ENCODE measurements at regions not wholly inside any gene's neighbourhood (a gene's known extent, or its start where the extent isn't known, plus 50 kb on each side); places are given as distances from the start of the nearest gene placed in this dataset.

DNA sequence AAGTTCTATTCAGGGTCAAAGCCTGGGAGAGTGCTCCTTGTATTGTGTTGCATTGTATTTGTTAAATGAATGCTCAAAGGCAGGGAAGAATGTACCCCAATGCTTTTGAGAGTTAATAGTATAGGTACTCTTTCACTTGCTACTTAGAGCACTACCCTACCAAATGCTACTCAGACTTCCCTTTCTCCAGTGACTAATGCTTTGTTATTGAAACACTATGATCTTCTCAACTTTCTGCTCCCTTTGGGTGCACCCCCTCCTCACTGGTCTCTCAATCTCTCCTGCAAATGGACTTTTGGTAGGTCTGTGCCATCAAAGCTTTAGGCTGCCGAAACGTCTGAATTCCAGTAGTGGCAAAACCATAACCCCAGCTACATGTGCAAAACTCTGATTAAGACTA is 177.7 kb upstream of the AHR start:
- Histone ChIP-seq H3K4me3 (no peak overlapping the region), H3K4me1 (no peaks in the 10 kb centered on the region), H3K36me3 (no peaks in the 10 kb centered on the region), H3K27ac (no peak overlapping the region), H3K9me3 (no peaks in the 10 kb centered on the region), H3K27me3 (no peaks in the 10 kb centered on the region)
- DNase-seq: no peak
- intact Hi-C loops (cut with DNase I; ENCODE audit: low total_unique reads): no loop called here
- TF ChIP-seq, protein P1, sequence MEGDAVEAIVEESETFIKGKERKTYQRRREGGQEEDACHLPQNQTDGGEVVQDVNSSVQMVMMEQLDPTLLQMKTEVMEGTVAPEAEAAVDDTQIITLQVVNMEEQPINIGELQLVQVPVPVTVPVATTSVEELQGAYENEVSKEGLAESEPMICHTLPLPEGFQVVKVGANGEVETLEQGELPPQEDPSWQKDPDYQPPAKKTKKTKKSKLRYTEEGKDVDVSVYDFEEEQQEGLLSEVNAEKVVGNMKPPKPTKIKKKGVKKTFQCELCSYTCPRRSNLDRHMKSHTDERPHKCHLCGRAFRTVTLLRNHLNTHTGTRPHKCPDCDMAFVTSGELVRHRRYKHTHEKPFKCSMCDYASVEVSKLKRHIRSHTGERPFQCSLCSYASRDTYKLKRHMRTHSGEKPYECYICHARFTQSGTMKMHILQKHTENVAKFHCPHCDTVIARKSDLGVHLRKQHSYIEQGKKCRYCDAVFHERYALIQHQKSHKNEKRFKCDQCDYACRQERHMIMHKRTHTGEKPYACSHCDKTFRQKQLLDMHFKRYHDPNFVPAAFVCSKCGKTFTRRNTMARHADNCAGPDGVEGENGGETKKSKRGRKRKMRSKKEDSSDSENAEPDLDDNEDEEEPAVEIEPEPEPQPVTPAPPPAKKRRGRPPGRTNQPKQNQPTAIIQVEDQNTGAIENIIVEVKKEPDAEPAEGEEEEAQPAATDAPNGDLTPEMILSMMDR (IDR thresholded peaks at IDR 0.05): no peak

DNA sequence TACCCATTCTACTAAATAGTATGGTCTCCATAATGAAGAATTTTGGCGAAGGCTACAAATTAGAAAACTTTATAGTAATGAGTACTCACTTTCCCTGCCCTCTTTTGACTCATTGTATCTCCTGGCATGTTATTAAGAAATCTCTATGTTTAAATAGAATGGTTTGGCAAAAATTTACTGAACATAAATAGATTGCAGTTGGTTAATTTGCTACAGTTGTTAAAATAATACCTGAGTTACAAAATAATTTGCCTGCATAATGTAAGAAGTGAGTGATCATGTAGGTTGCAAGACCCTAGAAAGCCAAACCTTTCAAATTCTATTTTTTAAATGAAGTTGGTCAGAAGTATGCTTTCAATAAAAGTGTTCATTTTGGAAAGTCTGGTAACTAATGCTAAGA is 176.8 kb upstream of the AHR start:
- Histone ChIP-seq H3K27ac (no peak overlapping the region), H3K36me3 (no peaks in the 10 kb centered on the region), H3K4me3 (no peak overlapping the region), H3K4me1 (no peaks in the 10 kb centered on the region), H3K9me3 (no peaks in the 10 kb centered on the region), H3K27me3 (no peaks in the 10 kb centered on the region)
- intact Hi-C loops (cut with DNase I; ENCODE audit: low total_unique reads): no loop called here
- no peak for TF ChIP-seq POLR2A (IDR thresholded peaks at IDR 0.05)
- TF ChIP-seq, protein P1 (IDR thresholded peaks at IDR 0.05): no peak
- no peak for DNase-seq

DNA sequence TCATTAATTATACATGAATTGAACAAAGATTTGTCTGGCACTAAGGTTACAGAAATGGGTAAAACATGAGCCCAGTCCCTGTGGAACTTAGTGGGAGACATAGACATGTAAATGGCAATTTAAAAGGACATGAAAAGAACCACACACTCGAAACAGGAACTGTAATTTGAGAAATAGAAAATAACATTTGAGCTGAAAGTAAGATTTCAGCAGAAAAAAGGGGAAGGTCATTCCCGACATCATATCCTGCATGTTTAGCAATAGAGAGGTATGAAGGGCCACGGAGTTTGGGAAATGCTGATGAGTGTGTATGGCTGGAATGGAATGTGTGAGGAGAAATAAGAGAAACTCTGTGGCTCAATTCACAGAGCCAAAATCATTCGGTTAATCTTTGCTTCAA is 175.4 kb upstream of the AHR start:
- no peaks in the 10 kb centered on the region for H3K9me3 ChIP-seq
- no peak overlapping the region for H3K4me3 ChIP-seq
- H3K36me3 ChIP-seq: no peaks in the 10 kb centered on the region
- TF ChIP-seq, protein P1 (IDR thresholded peaks at IDR 0.05): no peak
- no peak for TF ChIP-seq POLR2A (IDR thresholded peaks at IDR 0.05)
- no peaks in the 10 kb centered on the region for H3K4me1 ChIP-seq
- H3K27ac ChIP-seq: no peak overlapping the region
- no peak for DNase-seq
- intact Hi-C loops (cut with DNase I; ENCODE audit: low total_unique reads): no loop called here
- no peaks in the 10 kb centered on the region for H3K27me3 ChIP-seq

DNA sequence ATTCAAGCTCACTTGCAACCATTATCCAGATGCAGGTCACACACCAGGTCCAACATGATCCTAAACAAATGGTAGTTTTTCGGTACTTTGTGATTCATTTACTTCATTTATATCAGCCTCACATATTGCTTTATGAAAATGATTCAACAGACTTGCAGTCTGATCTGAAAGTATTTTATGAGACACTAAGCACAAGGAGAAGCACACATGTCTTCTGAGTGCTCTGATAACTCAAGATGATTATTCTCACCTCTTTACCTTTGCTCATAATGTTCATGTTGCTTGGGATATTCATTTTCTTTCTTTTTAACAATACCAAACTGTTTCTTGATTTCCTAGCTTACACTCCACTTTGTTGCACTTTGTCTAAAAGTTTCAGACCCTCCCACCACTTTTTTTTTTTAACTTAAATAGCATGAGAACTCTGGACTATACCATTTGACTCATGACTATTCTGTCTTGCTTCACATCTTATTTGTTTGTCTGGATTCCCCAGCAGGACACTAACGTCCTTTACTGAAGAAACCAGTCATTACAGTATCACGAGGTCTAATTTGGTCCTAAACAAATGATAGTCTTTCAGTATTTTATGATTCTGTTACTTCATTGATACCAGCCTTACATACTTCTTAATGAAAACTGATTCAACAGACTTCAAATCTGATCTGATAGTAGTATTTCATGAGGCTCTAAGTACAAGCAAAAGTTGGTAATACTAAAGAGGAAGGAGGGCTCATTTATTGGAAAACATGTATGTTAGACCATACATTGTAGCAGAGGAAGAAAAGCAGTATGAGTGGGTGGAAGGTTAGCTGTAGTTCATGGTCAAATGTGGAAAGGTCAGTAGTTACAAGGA is 171.8 kb upstream of the AHR start:
- Histone ChIP-seq H3K36me3 (no peaks in the 10 kb centered on the region), H3K9me3 (no peaks in the 10 kb centered on the region)
- intact Hi-C loops (cut with DNase I; ENCODE audit: low total_unique reads): no loop called here

DNA sequence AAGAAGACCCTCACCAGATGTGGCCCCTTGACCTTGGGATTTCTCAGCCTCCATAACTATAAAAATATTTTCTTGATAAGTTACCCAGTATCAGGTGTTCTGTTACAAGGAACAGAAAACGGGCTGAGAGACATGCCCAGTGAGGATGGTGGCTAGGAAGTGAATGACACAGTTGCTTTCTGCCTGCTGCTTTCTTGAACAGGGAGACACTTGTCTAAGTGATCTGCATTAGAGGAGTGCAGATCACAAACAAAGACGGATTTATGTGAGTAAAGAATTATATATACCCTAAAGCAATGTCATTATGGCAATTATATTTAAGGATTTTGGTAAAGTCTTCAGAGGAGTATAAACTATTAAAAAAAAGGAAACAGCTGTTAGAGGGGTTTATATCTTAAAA is 169.2 kb upstream of the AHR start:
- no peaks in the 10 kb centered on the region for H3K36me3 ChIP-seq
- no peaks in the 10 kb centered on the region for H3K27me3 ChIP-seq
- H3K4me1 ChIP-seq: no peaks in the 10 kb centered on the region
- H3K27ac ChIP-seq: no peak overlapping the region
- TF ChIP-seq, protein P1 (IDR thresholded peaks at IDR 0.05): no peak
- DNase-seq: no peak
- intact Hi-C loops (cut with DNase I; ENCODE audit: low total_unique reads): no loop called here
- no peak overlapping the region for H3K4me3 ChIP-seq
- no peaks in the 10 kb centered on the region for H3K9me3 ChIP-seq

More for the DNA sequence above, 171.8 kb upstream of the AHR start:
- TF ChIP-seq, protein P1 (IDR thresholded peaks at IDR 0.05): no peak
- no peak for TF ChIP-seq POLR2A (IDR thresholded peaks at IDR 0.05)
- no peaks in the 10 kb centered on the region for H3K4me1 ChIP-seq
- no peak overlapping the region for H3K4me3 ChIP-seq
- no peak for DNase-seq
- no peaks in the 10 kb centered on the region for H3K27me3 ChIP-seq
- no peak overlapping the region for H3K27ac ChIP-seq

Data from uterus (tissue), 3 donors.